ENCODE measurements at regions not wholly inside any gene's neighbourhood (a gene's known extent, or its start where the extent isn't known, plus 50 kb on each side); places are given as distances from the start of the nearest gene placed in this dataset.

DNA sequence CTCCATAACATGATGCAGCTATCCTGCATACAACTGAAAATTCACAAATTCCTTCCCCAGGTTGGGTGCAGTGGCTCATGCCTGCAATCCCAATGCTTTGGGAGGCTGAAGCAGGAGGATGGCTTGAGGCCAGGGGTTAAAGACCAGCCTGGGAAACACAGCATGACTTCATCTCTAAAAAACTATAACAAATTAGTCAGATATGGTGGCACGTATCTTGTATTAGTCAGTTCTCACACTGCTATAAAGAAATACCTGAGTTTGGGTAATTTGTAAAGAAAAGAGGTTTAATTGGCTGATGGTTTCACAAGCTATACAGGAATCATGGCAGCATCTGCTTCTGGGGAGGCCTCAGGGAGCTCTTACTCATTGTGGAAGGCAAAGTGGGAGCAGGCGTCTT lies 56.4 kb upstream of the DAPK1 start:
- no peaks in the 10 kb centered on the region for H3K36me3 ChIP-seq (ENCODE audit: low read depth, low read length)
- H2AFZ ChIP-seq (ENCODE audit: low read length) = no peak overlapping the region
- ATAC-seq (no peak), DNase-seq (no peak)
- no peaks in the 10 kb centered on the region for H3K9me2 ChIP-seq (replicated peaks; ENCODE audit: low read length)
- H3K9ac ChIP-seq (ENCODE audit: low read length) = no peak overlapping the region
- H4K20me1 ChIP-seq (ENCODE audit: low read length) = no peaks in the 10 kb centered on the region
- POLR2A ChIA-PET (ENCODE audit: unreplicated experiment) = no interaction called here
- no peaks in the 10 kb centered on the region for H3K79me2 ChIP-seq (ENCODE audit: low read length)
- no peaks in the 10 kb centered on the region for H3K4me1 ChIP-seq (ENCODE audit: insufficient read depth, low read length)
- H3K9me3 ChIP-seq (ENCODE audit: low read length) = no peaks in the 10 kb centered on the region
- intact Hi-C loops (cut with micrococcal nuclease) = no loop called here
- BruUV-seq (replicated peaks) = no TSS peak
- H3K4me2 ChIP-seq (ENCODE audit: low read length) = no peak overlapping the region
- no peaks in the 10 kb centered on the region for H3F3A ChIP-seq (ENCODE audit: low read length, unreplicated experiment)
- no peak overlapping the region for H3K27ac ChIP-seq (ENCODE audit: low read length)
- TF ChIP-seq, protein P1, sequence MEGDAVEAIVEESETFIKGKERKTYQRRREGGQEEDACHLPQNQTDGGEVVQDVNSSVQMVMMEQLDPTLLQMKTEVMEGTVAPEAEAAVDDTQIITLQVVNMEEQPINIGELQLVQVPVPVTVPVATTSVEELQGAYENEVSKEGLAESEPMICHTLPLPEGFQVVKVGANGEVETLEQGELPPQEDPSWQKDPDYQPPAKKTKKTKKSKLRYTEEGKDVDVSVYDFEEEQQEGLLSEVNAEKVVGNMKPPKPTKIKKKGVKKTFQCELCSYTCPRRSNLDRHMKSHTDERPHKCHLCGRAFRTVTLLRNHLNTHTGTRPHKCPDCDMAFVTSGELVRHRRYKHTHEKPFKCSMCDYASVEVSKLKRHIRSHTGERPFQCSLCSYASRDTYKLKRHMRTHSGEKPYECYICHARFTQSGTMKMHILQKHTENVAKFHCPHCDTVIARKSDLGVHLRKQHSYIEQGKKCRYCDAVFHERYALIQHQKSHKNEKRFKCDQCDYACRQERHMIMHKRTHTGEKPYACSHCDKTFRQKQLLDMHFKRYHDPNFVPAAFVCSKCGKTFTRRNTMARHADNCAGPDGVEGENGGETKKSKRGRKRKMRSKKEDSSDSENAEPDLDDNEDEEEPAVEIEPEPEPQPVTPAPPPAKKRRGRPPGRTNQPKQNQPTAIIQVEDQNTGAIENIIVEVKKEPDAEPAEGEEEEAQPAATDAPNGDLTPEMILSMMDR (conservative IDR thresholded peaks at IDR 0.05; ENCODE audit: low read depth, low read length) = no peak
- TF ChIP-seq EZH2 (IDR thresholded peaks at IDR 0.05; ENCODE audit: low read length, unreplicated experiment) (no peak), EZH2phosphoT487 (IDR thresholded peaks at IDR 0.05; ENCODE audit: borderline replicate concordance, low read length) (no peak)
- no peaks in the 10 kb centered on the region for H3K27me3 ChIP-seq (ENCODE audit: low read length)
- CTCF ChIA-PET = no interaction called here
- H3K4me3 ChIP-seq (ENCODE audit: low read length) = no peak overlapping the region

DNA sequence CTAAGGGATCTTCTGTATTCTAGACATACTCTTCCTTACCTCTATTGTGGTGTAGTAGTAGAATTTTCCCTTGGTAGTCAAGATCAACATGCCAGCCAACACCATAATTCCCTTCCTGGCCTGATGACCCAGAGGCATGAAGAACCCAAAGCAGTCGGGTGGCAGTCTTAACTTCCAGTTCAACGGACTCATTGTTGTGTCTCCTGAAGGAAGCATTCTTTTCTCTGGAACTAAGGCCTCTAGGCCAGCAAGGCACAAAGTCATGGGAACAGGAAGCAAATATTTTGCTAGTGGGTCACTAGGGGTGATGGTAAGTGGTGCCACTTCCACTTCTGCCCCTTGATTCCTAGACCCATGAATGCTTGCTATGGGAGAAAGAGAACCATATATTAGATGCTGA lies 55.2 kb upstream of the DAPK1 start:
- Histone ChIP-seq H3K27ac (ENCODE audit: low read length) (no peak overlapping the region), H3K9me3 (ENCODE audit: low read length) (no peaks in the 10 kb centered on the region), H2AFZ (ENCODE audit: low read length) (no peak overlapping the region), H3K4me3 (ENCODE audit: low read length) (no peak overlapping the region), H3K9ac (ENCODE audit: low read length) (no peak overlapping the region), H3K4me2 (ENCODE audit: low read length) (no peak overlapping the region), H3F3A (ENCODE audit: low read length, unreplicated experiment) (no peaks in the 10 kb centered on the region), H3K27me3 (ENCODE audit: low read length) (no peaks in the 10 kb centered on the region), H4K20me1 (ENCODE audit: low read length) (no peaks in the 10 kb centered on the region), H3K36me3 (ENCODE audit: low read depth, low read length) (no peaks in the 10 kb centered on the region), H3K9me2 (replicated peaks; ENCODE audit: low read length) (no peaks in the 10 kb centered on the region), H3K79me2 (ENCODE audit: low read length) (no peaks in the 10 kb centered on the region), H3K4me1 (ENCODE audit: insufficient read depth, low read length) (no peaks in the 10 kb centered on the region)
- POLR2A ChIA-PET (ENCODE audit: unreplicated experiment) = no interaction called here
- CTCF ChIA-PET = no interaction called here
- ATAC-seq (no peak), DNase-seq (no peak)
- TF ChIP-seq EZH2 (IDR thresholded peaks at IDR 0.05; ENCODE audit: low read length, unreplicated experiment) (no peak), EZH2phosphoT487 (IDR thresholded peaks at IDR 0.05; ENCODE audit: borderline replicate concordance, low read length) (no peak)
- TF ChIP-seq, protein P1 (conservative IDR thresholded peaks at IDR 0.05; ENCODE audit: low read depth, low read length) = no peak
- no TSS peak for BruUV-seq (replicated peaks)
- intact Hi-C loops (cut with micrococcal nuclease) = no loop called here

DNA sequence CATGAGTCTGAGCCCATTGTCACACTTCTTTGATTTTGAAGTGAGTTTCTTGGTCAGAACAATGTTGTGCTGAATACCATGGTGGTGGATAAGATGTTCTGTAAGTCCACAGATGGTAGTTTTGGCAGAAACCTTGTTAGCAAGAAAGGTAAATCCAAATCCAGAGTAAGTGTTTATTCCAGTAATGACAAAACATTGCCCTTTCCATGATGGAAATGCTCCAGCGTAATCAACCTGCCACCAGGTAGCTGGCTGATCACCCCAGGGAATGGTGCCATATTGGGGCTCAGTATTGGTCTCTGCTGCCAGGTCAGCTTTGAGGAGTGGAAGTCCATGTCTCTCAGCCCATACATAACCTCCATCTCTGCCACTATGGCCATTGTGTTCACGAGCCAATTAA lies 54.7 kb upstream of the DAPK1 start:
- DNase-seq = no peak
- no TSS peak for BruUV-seq (replicated peaks)
- no peaks in the 10 kb centered on the region for H4K20me1 ChIP-seq (ENCODE audit: low read length)
- no peaks in the 10 kb centered on the region for H3K4me1 ChIP-seq (ENCODE audit: insufficient read depth, low read length)
- H2AFZ ChIP-seq (ENCODE audit: low read length) = no peak overlapping the region
- H3K36me3 ChIP-seq (ENCODE audit: low read depth, low read length) = no peaks in the 10 kb centered on the region
- H3K79me2 ChIP-seq (ENCODE audit: low read length) = no peaks in the 10 kb centered on the region
- no peaks in the 10 kb centered on the region for H3K27me3 ChIP-seq (ENCODE audit: low read length)
- no peaks in the 10 kb centered on the region for H3K9me3 ChIP-seq (ENCODE audit: low read length)
- TF ChIP-seq, protein P1 (conservative IDR thresholded peaks at IDR 0.05; ENCODE audit: low read depth, low read length) = no peak
- no peak overlapping the region for H3K4me2 ChIP-seq (ENCODE audit: low read length)
- no peaks in the 10 kb centered on the region for H3K9me2 ChIP-seq (replicated peaks; ENCODE audit: low read length)
- intact Hi-C loops (cut with micrococcal nuclease) = no loop called here
- H3K9ac ChIP-seq (ENCODE audit: low read length) = no peak overlapping the region
- no peak for ATAC-seq
- H3K4me3 ChIP-seq (ENCODE audit: low read length) = no peak overlapping the region
- H3K27ac ChIP-seq (ENCODE audit: low read length) = no peak overlapping the region
- H3F3A ChIP-seq (ENCODE audit: low read length, unreplicated experiment) = no peaks in the 10 kb centered on the region
- ChIA-PET CTCF (no interaction called here), POLR2A (ENCODE audit: unreplicated experiment) (no interaction called here)

Measured in PC-3 (cell line).